HepG2 (cell line): ENCODE measurements at regions not wholly inside any gene's neighbourhood (a gene's known extent, or its start where the extent isn't known, plus 50 kb on each side); places are given as distances from the start of the nearest gene placed in this dataset.

ENCODE experiments used
- CHD2 ChIP-seq: IDR thresholded peaks from 2 replicates; pipeline ENCODE4 v1.6.1; 2011; ENCODE audit warnings: low read depth, low read length, improper control_type of control experiment
- MLX ChIP-seq: IDR thresholded peaks from 2 replicates; pipeline ENCODE4 v1.6.1; 2016
- POLR2A ChIP-seq, 2 experiments: IDR thresholded peaks; 2 replicates each; pipeline ENCODE4 v1.6.1; 2011; ENCODE audit warnings: low read depth in 2 of 2, low read length in 2 of 2, mild to moderate bottlenecking in 1 of 2, moderate library complexity in 1 of 2; ENCODE audit not compliant: insufficient read depth in 1 of 2
- POLR2AphosphoS5 ChIP-seq: IDR thresholded peaks from 2 replicates; pipeline ENCODE4 v1.6.1; 2012; ENCODE audit warnings: low read depth, low read length
- ZC3H4 ChIP-seq: sonication (generic); formaldehyde crosslinking; IDR thresholded peaks from 2 replicates; pipeline ENCODE4 v1.4.0; 2020; ENCODE audit warnings: missing genetic modification reagents, borderline replicate concordance
- ZNF557 ChIP-seq: sonication (generic); formaldehyde crosslinking; IDR thresholded peaks from 2 replicates; pipeline ENCODE4 v1.4.0; 2020; ENCODE audit warnings: missing genetic modification reagents
- ZNF639 ChIP-seq: conservative IDR thresholded peaks from 2 replicates; pipeline ENCODE4 v1.6.1; 2018; ENCODE audit warnings: missing genetic modification reagents

GRCh38 chr5:172562443-172562842 lies 78.6 kb upstream of the NEURL1B start:
- TF ChIP-seq MLX (CRISPR knock-in tag): no peak
- no peak for TF ChIP-seq ZNF557
- TF ChIP-seq ZC3H4 (CRISPR knock-in tag): no peak
- no peak for TF ChIP-seq ZNF639 (CRISPR knock-in tag)
- TF ChIP-seq CHD2: no peak
- TF ChIP-seq POLR2AphosphoS5: no peak
- TF ChIP-seq POLR2A (IDR thresholded peaks at IDR 0.05; ENCODE audit: insufficient read depth in 1 of 2, low read depth in 2 of 2, low read length in 2 of 2): no peak
